C4-2B (cell line): ENCODE measurements at regions not wholly inside any gene's neighbourhood (a gene's known extent, or its start where the extent isn't known, plus 50 kb on each side); places are given as distances from the start of the nearest gene placed in this dataset.

Source experiments
- ZFX ChIP-seq: fragments of 450-650 bp; IDR thresholded peaks from 2 replicates; pipeline ENCODE4 v1.6.1; 2017
- TF ChIP-seq, protein P1 (sequence below): fragments of 450-650 bp; conservative IDR thresholded peaks from 2 replicates; pipeline ENCODE4 v1.5.1; 2017; ENCODE audit warnings: mild to moderate bottlenecking

GRCh38 chr18:8980918-8981317, 121.6 kb upstream of the NDUFV2 start:
- TF ChIP-seq, protein P1, sequence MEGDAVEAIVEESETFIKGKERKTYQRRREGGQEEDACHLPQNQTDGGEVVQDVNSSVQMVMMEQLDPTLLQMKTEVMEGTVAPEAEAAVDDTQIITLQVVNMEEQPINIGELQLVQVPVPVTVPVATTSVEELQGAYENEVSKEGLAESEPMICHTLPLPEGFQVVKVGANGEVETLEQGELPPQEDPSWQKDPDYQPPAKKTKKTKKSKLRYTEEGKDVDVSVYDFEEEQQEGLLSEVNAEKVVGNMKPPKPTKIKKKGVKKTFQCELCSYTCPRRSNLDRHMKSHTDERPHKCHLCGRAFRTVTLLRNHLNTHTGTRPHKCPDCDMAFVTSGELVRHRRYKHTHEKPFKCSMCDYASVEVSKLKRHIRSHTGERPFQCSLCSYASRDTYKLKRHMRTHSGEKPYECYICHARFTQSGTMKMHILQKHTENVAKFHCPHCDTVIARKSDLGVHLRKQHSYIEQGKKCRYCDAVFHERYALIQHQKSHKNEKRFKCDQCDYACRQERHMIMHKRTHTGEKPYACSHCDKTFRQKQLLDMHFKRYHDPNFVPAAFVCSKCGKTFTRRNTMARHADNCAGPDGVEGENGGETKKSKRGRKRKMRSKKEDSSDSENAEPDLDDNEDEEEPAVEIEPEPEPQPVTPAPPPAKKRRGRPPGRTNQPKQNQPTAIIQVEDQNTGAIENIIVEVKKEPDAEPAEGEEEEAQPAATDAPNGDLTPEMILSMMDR, result no peak
- no peak for TF ChIP-seq ZFX
